ENCODE measurements at regions not wholly inside any gene's neighbourhood (a gene's known extent, or its start where the extent isn't known, plus 50 kb on each side); places are given as distances from the start of the nearest gene placed in this dataset.

- TF ChIP-seq CTCF (IDR thresholded peaks at IDR 0.05) (no peak), POLR2A (IDR thresholded peaks at IDR 0.05) (no peak)
Observed at GRCh38 chrX:39465467-39465866, 632.3 kb downstream of the BCOR start.

All from uterus (tissue), 2 donors.